Astrocyte of the cerebellum (primary cell): ENCODE measurements at regions not wholly inside any gene's neighbourhood (a gene's known extent, or its start where the extent isn't known, plus 50 kb on each side); places are given as distances from the start of the nearest gene placed in this dataset.

Experiments
- DNase-seq: peaks from one replicate; pipeline ENCODE4 v3.0.0-alpha.2; 2011; ENCODE audit warnings: low read depth
- H3K4me3 ChIP-seq: 2 replicates; pipeline ENCODE4 v1.5.1; 2011; ENCODE audit warnings: mild to moderate bottlenecking, low read depth, low read length, moderate library complexity
- in situ Hi-C: cut with HindIII; loops from 2 replicates; pipeline ENCODE4 v1.10.0; 2017; ENCODE audit warnings: low sequenced_read_pairs
- TF ChIP-seq, protein P1 (sequence below): IDR thresholded peaks from 2 replicates; pipeline ENCODE4 v1.5.1; 2012; ENCODE audit warnings: low read length, low read depth, moderate library complexity, mild to moderate bottlenecking; ENCODE audit errors: missing control alignments

- H3K4me3 ChIP-seq, result no peak overlapping the region
- in situ Hi-C loops, result no loop called here
- TF ChIP-seq, protein P1, sequence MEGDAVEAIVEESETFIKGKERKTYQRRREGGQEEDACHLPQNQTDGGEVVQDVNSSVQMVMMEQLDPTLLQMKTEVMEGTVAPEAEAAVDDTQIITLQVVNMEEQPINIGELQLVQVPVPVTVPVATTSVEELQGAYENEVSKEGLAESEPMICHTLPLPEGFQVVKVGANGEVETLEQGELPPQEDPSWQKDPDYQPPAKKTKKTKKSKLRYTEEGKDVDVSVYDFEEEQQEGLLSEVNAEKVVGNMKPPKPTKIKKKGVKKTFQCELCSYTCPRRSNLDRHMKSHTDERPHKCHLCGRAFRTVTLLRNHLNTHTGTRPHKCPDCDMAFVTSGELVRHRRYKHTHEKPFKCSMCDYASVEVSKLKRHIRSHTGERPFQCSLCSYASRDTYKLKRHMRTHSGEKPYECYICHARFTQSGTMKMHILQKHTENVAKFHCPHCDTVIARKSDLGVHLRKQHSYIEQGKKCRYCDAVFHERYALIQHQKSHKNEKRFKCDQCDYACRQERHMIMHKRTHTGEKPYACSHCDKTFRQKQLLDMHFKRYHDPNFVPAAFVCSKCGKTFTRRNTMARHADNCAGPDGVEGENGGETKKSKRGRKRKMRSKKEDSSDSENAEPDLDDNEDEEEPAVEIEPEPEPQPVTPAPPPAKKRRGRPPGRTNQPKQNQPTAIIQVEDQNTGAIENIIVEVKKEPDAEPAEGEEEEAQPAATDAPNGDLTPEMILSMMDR, result no peak
- DNase-seq, result no peak
These were observed 158.5 kb upstream of the RTL1 start for GRCh38 chr14:101062065-101062450.

DNA sequence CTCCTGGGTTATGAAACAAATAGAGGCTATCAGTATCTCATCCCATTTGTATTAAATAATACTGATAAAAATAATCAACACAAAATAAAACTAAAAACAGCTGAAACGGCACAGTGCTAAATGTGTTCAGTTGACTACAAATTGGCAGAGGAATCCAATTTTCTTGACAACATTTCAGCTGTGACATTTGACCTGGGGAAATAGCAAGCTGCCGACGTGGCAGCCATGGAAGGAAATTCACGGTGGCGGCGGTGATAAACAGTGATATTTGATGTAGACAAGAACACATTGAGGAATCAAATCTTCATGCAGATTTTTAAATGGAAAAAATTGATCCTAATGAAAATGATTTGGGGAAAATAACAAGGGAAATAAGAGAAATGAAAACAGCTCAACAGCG, 159.1 kb upstream of the RTL1 start:
- in situ Hi-C loops, result no loop called here
- DNase-seq, result no peak
- TF ChIP-seq, protein P1, result no peak
- H3K4me3 ChIP-seq, result no peak overlapping the region

GRCh38 chr14:101063121-101063520, 159.6 kb upstream of the RTL1 start:
- TF ChIP-seq, protein P1, result no peak
- in situ Hi-C loops, result no loop called here
- H3K4me3 ChIP-seq, result no peak overlapping the region
- no peak for DNase-seq

DNA sequence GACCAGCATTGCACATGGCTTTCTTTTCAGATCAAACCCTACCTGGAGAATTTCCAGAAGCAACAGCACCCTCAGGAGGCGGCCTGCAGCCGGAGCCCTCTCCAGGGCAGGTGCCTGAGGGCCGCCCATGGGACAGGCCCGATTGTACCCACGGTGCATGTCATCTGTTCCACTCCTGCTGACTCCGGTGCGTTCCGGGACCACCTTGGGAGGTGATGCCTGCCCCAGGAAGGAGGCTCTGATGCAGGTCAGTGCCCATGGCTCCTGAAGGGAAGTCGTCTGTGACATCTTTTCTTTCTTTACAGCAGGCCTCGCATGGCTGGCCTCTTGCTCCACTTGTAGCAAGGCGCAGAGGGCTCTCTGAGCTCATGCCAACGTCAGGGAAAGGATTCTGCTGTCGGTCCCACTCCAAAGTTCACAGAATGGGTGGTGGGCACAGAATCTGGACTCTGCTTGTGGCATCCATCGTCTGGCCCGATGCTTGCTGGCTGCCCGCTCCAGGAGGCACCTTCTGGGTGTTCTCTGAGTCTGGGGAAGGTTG, 160.7 kb upstream of the RTL1 start:
- TF ChIP-seq, protein P1, result no peak
- DNase-seq, result no peak
- H3K4me3 ChIP-seq, result no peak overlapping the region
- in situ Hi-C loops, result no loop called here

GRCh38 chr14:101064718-101065117, 161.2 kb upstream of the RTL1 start:
- no peak overlapping the region for H3K4me3 ChIP-seq
- TF ChIP-seq, protein P1, result no peak
- no peak for DNase-seq
- in situ Hi-C loops, result no loop called here

DNA sequence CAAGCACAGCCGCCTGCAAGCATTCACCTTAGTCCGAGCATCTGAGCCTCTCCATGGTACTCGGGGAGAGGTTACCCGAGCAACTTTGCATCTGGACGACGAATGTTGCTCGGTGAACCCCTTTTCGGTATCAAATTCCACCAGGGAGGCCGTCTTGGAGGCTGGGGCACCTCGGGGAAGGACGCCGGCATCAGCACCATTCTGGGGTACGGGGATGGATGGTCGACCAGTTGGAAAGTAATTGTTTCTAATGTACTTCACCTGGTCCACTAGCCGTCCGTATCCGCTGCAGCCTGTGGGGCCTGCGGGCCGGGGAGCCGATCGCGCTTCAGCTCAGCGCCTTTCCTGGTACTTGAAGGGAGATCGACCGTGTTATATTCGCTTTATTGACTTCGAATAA, 161.7 kb upstream of the RTL1 start:
- H3K4me3 ChIP-seq, result no peak overlapping the region
- TF ChIP-seq, protein P1, result no peak
- in situ Hi-C loops, result no loop called here
- DNase-seq, result no peak
